HTR-8/SVneo (cell line): ENCODE measurements at regions not wholly inside any gene's neighbourhood (a gene's known extent, or its start where the extent isn't known, plus 50 kb on each side); places are given as distances from the start of the nearest gene placed in this dataset.

Source experiments
- DNase-seq: peaks from one replicate; pipeline ENCODE4 v3.0.0; 2011; ENCODE audit warnings: low spot score, mixed read lengths; ENCODE audit not compliant: insufficient read length
- FAIRE-seq: peaks from 2 replicates; lab custom pipeline; 2011; peaks lifted over from hg19 to GRCh38; lab: Jason Lieb, UNC

- FAIRE-seq (no peak), DNase-seq (no peak)
Measured at GRCh38 chr3:28078536-28078935, 162.9 kb upstream of the CMC1 start.

- DNase-seq (no peak), FAIRE-seq (no peak)
Measured at GRCh38 chr3:28080716-28081115, 160.7 kb upstream of the CMC1 start.

- no peak for FAIRE-seq
- DNase-seq, result no peak
Measured at GRCh38 chr3:28081533-28081947, 159.9 kb upstream of the CMC1 start.

GRCh38 chr3:28087591-28087990 is 153.8 kb upstream of the CMC1 start:
- DNase-seq, result no peak

GRCh38 chr3:28088811-28089526 is 152.4 kb upstream of the CMC1 start:
- FAIRE-seq (no peak), DNase-seq (no peak)

More at GRCh38 chr3:28087591-28087990, 153.8 kb upstream of the CMC1 start:
- no peak for FAIRE-seq

- DNase-seq (no peak), FAIRE-seq (no peak)
Measured at GRCh38 chr3:28089527-28089897, 151.9 kb upstream of the CMC1 start.

- DNase-seq, result no peak
- no peak for FAIRE-seq
Measured at GRCh38 chr3:28099296-28099695, 142.1 kb upstream of the CMC1 start.

- DNase-seq (no peak), FAIRE-seq (no peak)
Measured at GRCh38 chr3:28101705-28102104, 139.7 kb upstream of the CMC1 start.

GRCh38 chr3:28103861-28104260 is 137.6 kb upstream of the CMC1 start:
- no peak for FAIRE-seq
- DNase-seq, result no peak

GRCh38 chr3:28104896-28105534 is 136.4 kb upstream of the CMC1 start:
- FAIRE-seq (no peak), DNase-seq (no peak)

GRCh38 chr3:28109829-28110228 is 131.6 kb upstream of the CMC1 start:
- DNase-seq (no peak), FAIRE-seq (no peak)

GRCh38 chr3:28110869-28111268 is 130.6 kb upstream of the CMC1 start:
- no peak for FAIRE-seq
- no peak for DNase-seq

- DNase-seq, result no peak
- FAIRE-seq, result no peak
Measured at GRCh38 chr3:28114893-28115292, 126.5 kb upstream of the CMC1 start.

GRCh38 chr3:28115316-28115715 is 126.1 kb upstream of the CMC1 start:
- no peak for FAIRE-seq

GRCh38 chr3:28117598-28117997 is 123.8 kb upstream of the CMC1 start:
- no peak for DNase-seq
- FAIRE-seq, result no peak

More at GRCh38 chr3:28115316-28115715, 126.1 kb upstream of the CMC1 start:
- no peak for DNase-seq

GRCh38 chr3:28118087-28118486 is 123.3 kb upstream of the CMC1 start:
- DNase-seq (no peak), FAIRE-seq (no peak)

- DNase-seq, result no peak
- FAIRE-seq, result no peak
Measured at GRCh38 chr3:28122227-28122626, 119.2 kb upstream of the CMC1 start.

GRCh38 chr3:28124882-28125281 is 116.5 kb upstream of the CMC1 start:
- no peak for FAIRE-seq
- no peak for DNase-seq

GRCh38 chr3:28125342-28125741 is 116.1 kb upstream of the CMC1 start:
- FAIRE-seq (no peak), DNase-seq (no peak)

- DNase-seq (no peak), FAIRE-seq (no peak)
Measured at GRCh38 chr3:28130836-28131235, 110.6 kb upstream of the CMC1 start.

- FAIRE-seq (no peak), DNase-seq (no peak)
Measured at GRCh38 chr3:28132941-28133340, 108.5 kb upstream of the CMC1 start.

- FAIRE-seq (no peak), DNase-seq (no peak)
Measured at GRCh38 chr3:28134198-28134597, 107.2 kb upstream of the CMC1 start.
